Osteoblast (primary cell): ENCODE measurements at regions not wholly inside any gene's neighbourhood (a gene's known extent, or its start where the extent isn't known, plus 50 kb on each side); places are given as distances from the start of the nearest gene placed in this dataset.

ENCODE experiments used
- DNase-seq: peaks from one replicate; pipeline ENCODE4 v3.0.0; 2011; ENCODE audit warnings: low spot score, mixed read lengths; ENCODE audit not compliant: insufficient read length; ENCODE audit errors: missing footprints
- H2AFZ ChIP-seq: 2 replicates; pipeline ENCODE4 v1.6.0; 2011; ENCODE audit warnings: mild to moderate bottlenecking, low read length
- H3K27ac ChIP-seq: 2 replicates; pipeline ENCODE4 v1.5.1; 2011; ENCODE audit warnings: mild to moderate bottlenecking, low read depth, low read length, moderate library complexity
- H3K27me3 ChIP-seq: 2 replicates; pipeline ENCODE4 v1.6.0; 2012; ENCODE audit warnings: mild to moderate bottlenecking, control low read depth, inconsistent platforms, low read length, moderate library complexity; ENCODE audit not compliant: insufficient read depth
- H3K36me3 ChIP-seq: 2 replicates; pipeline ENCODE4 v1.5.1; 2011; ENCODE audit warnings: mild to moderate bottlenecking, low read length, control low read depth, moderate library complexity; ENCODE audit not compliant: insufficient read depth
- H3K4me1 ChIP-seq: 2 replicates; pipeline ENCODE4 v1.5.1; 2011; ENCODE audit warnings: mild to moderate bottlenecking, low read length, control low read depth, moderate library complexity; ENCODE audit not compliant: insufficient read depth
- H3K4me2 ChIP-seq: 2 replicates; pipeline ENCODE4 v1.6.0; 2011; ENCODE audit warnings: mild to moderate bottlenecking, low read length; ENCODE audit not compliant: insufficient read depth
- H3K4me3 ChIP-seq: fragments of 200-600 bp; sonication (generic); 3 replicates; pipeline ENCODE4 v1.5.1; 2012; ENCODE audit warnings: mild to moderate bottlenecking, low read length, inconsistent platforms; ENCODE audit not compliant: insufficient read depth
- H3K79me2 ChIP-seq: 2 replicates; pipeline ENCODE4 v1.6.0; 2012; ENCODE audit warnings: mild to moderate bottlenecking, low read length, control low read depth, inconsistent platforms; ENCODE audit not compliant: insufficient read depth
- H3K9me3 ChIP-seq: 2 replicates; pipeline ENCODE4 v1.5.1; 2011; ENCODE audit warnings: low read depth, low read length, control low read depth
- H4K20me1 ChIP-seq: 2 replicates; pipeline ENCODE4 v1.6.0; 2012; ENCODE audit warnings: mild to moderate bottlenecking, low read length, control low read depth; ENCODE audit not compliant: insufficient read depth
- TF ChIP-seq, protein P1 (sequence below): IDR thresholded peaks from 2 replicates; pipeline ENCODE4 v1.5.1; 2011; ENCODE audit warnings: mild to moderate bottlenecking, low read depth, low read length, moderate library complexity; ENCODE audit errors: extremely low read depth

DNA sequence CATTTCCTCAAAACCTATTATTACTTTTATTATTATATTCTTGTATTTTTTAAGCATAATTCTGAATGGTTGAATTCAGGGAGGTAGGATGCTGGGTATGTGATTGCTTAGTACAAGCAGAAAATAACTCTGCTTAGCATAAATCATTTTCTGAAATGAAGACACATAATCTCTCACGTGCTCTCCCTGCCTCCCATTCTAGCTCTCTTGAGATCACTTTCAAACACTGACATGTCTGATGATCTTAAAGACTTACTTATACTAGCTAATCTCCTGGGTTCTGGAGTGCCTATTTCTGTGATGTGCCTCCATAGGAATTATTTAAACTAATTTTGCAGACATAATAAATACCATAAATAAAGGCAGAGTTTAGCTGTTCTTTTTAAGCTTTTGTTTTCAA is 1136.0 kb downstream of the SUCLG1 start:
- no peak overlapping the region for H3K4me2 ChIP-seq
- no peaks in the 10 kb centered on the region for H4K20me1 ChIP-seq
- no peak overlapping the region for H3K27ac ChIP-seq
- no peaks in the 10 kb centered on the region for H3K79me2 ChIP-seq
- H3K4me3 ChIP-seq = no peak overlapping the region
- no peaks in the 10 kb centered on the region for H3K36me3 ChIP-seq
- TF ChIP-seq, protein P1, sequence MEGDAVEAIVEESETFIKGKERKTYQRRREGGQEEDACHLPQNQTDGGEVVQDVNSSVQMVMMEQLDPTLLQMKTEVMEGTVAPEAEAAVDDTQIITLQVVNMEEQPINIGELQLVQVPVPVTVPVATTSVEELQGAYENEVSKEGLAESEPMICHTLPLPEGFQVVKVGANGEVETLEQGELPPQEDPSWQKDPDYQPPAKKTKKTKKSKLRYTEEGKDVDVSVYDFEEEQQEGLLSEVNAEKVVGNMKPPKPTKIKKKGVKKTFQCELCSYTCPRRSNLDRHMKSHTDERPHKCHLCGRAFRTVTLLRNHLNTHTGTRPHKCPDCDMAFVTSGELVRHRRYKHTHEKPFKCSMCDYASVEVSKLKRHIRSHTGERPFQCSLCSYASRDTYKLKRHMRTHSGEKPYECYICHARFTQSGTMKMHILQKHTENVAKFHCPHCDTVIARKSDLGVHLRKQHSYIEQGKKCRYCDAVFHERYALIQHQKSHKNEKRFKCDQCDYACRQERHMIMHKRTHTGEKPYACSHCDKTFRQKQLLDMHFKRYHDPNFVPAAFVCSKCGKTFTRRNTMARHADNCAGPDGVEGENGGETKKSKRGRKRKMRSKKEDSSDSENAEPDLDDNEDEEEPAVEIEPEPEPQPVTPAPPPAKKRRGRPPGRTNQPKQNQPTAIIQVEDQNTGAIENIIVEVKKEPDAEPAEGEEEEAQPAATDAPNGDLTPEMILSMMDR = no peak
- no peak overlapping the region for H2AFZ ChIP-seq
- no peak for DNase-seq
- H3K27me3 ChIP-seq = no peaks in the 10 kb centered on the region
- H3K9me3 ChIP-seq = no peaks in the 10 kb centered on the region
- H3K4me1 ChIP-seq = no peaks in the 10 kb centered on the region

DNA sequence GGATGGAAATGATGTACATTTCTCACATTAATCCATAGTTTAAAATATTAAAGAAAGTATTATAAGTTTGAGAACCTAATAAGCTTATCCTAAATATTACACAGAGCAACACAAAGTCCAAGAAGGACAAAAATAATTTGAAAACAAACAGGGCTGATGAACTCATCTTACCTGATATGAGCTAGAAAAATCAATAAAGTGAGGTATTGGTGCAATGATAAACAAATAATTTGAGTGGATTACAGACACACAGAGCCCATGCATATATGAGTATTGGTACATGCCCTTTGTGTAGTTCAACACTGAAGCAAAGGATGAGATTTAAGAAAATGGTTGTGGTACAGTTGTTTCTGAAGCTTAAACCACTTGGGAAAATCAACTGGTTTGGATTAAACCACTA is 1139.0 kb downstream of the SUCLG1 start:
- DNase-seq = peak; percentile 8
- no peaks in the 10 kb centered on the region for H3K9me3 ChIP-seq
- H3K4me1 ChIP-seq = no peaks in the 10 kb centered on the region
- TF ChIP-seq, protein P1 = no peak
- no peaks in the 10 kb centered on the region for H3K36me3 ChIP-seq
- H2AFZ ChIP-seq = no peak overlapping the region
- H4K20me1 ChIP-seq = no peaks in the 10 kb centered on the region
- H3K27ac ChIP-seq = no peak overlapping the region
- H3K79me2 ChIP-seq = no peaks in the 10 kb centered on the region
- no peaks in the 10 kb centered on the region for H3K27me3 ChIP-seq
- H3K4me3 ChIP-seq = no peak overlapping the region
- H3K4me2 ChIP-seq = no peak overlapping the region

DNA sequence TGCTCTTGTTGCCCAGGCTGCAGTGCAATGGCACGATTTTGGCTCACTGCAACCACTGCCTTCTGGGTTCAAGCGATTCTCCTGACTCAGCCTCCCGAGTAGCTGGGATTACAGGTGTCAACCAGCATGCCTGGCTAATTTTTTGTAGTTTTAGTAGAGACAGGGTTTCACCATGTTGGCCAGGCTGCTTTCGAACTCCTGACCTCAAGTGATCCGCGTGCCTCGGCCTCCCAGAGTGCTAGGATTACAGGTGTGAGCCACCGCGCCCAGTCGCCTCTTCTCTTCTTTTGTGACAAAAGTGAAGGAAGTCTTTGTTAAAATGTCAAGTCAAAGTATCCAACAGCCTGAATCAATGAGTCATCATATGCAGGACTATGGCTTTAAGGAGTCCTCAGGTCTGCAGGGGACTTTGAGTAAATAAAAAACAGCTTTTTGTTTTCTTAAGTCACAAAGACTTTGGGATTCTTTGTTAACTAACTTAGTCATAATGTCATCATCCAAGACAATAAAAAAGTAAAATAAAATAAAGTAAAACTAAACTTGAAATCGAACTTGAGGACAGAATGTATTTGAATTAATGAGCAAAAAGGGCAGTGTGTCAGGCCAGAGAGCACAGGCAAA is 1153.2 kb downstream of the SUCLG1 start:
- no peak for DNase-seq
- Histone ChIP-seq H4K20me1 (no peaks in the 10 kb centered on the region), H3K36me3 (no peaks in the 10 kb centered on the region), H2AFZ (no peak overlapping the region), H3K9me3 (no peaks in the 10 kb centered on the region), H3K27ac (no peak overlapping the region), H3K4me3 (no peak overlapping the region), H3K79me2 (no peaks in the 10 kb centered on the region), H3K4me1 (no peaks in the 10 kb centered on the region), H3K27me3 (no peaks in the 10 kb centered on the region), H3K4me2 (no peak overlapping the region)
- TF ChIP-seq, protein P1 = no peak

DNA sequence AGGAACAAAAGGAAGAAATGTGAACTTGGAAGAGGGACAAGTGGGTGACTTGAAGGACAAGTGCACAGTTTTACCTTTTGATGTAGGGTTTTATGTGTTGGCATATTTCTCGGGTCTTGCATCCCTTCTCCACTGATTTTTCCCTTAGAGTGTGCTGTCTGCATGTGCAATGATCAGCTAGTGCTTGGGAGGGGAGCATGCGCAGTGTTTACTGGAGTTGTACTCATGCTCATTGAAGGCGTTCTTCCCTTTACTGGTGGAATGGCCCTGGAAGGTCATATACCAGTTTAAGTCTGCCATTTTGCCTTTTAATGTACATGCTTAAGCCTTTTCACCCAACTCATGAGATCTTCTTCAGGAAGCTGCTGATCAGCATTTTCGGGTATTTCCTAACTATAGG is 1168.0 kb downstream of the SUCLG1 start:
- TF ChIP-seq, protein P1 = no peak

More for the DNA sequence above, 1168.0 kb downstream of the SUCLG1 start:
- Histone ChIP-seq H2AFZ (no peak overlapping the region), H3K4me2 (no peak overlapping the region), H3K79me2 (no peaks in the 10 kb centered on the region), H3K9me3 (peaks cover 2% of the 10 kb centered on the region), H3K27ac (no peak overlapping the region), H3K27me3 (no peaks in the 10 kb centered on the region), H3K36me3 (no peaks in the 10 kb centered on the region), H3K4me3 (no peak overlapping the region), H3K4me1 (no peaks in the 10 kb centered on the region), H4K20me1 (no peaks in the 10 kb centered on the region)
- no peak for DNase-seq
